T47D (cell line): ENCODE measurements at regions not wholly inside any gene's neighbourhood (a gene's known extent, or its start where the extent isn't known, plus 50 kb on each side); places are given as distances from the start of the nearest gene placed in this dataset.

ENCODE experiments used
- DNase-seq, 2 experiments: peaks; one replicate each; pipeline versions ENCODE4 v3.0.0 to v3.0.0-alpha.2; 2011 to 2012; ENCODE audit warnings: low read depth in 1 of 2, low spot score in 1 of 2
- JUND ChIP-seq: IDR thresholded peaks from 2 replicates; pipeline ENCODE4 v1.6.1; 2012; ENCODE audit warnings: low read depth
- in situ Hi-C: cut with HindIII; loops from 2 replicates; pipeline ENCODE4 v1.10.0; 2016; ENCODE audit warnings: low sequenced_read_pairs, low pct_unique_long_range_greater_than_20kb

- no peak for DNase-seq
- in situ Hi-C loops: no loop called here
- TF ChIP-seq JUND: no peak
Observed at GRCh38 chr10:128609460-128609859, 483.2 kb upstream of the MKI67 start.

- TF ChIP-seq JUND: no peak
- DNase-seq: no peak
- in situ Hi-C loops: no loop called here
Observed at GRCh38 chr10:128610113-128610512, 483.9 kb upstream of the MKI67 start.

GRCh38 chr10:128612195-128612594, 486.0 kb upstream of the MKI67 start:
- no peak for TF ChIP-seq JUND
- in situ Hi-C loops: no loop called here
- no peak for DNase-seq

GRCh38 chr10:128612631-128613030, 486.4 kb upstream of the MKI67 start:
- TF ChIP-seq JUND: no peak
- in situ Hi-C loops: no loop called here

GRCh38 chr10:128614016-128614605, 487.9 kb upstream of the MKI67 start:
- no peak for TF ChIP-seq JUND
- no peak for DNase-seq
- in situ Hi-C loops: no loop called here

More at GRCh38 chr10:128612631-128613030, 486.4 kb upstream of the MKI67 start:
- DNase-seq: no peak

- no peak for DNase-seq
- TF ChIP-seq JUND: no peak
- in situ Hi-C loops: no loop called here
Observed at GRCh38 chr10:128614802-128615553, 488.8 kb upstream of the MKI67 start.

GRCh38 chr10:128617532-128617931, 491.3 kb upstream of the MKI67 start:
- no peak for DNase-seq
- TF ChIP-seq JUND: no peak
- in situ Hi-C loops: no loop called here

GRCh38 chr10:128622706-128623105, 496.5 kb upstream of the MKI67 start:
- in situ Hi-C loops: no loop called here
- no peak for DNase-seq
- no peak for TF ChIP-seq JUND

GRCh38 chr10:128623776-128624175, 497.6 kb upstream of the MKI67 start:
- DNase-seq: no peak
- in situ Hi-C loops: no loop called here
- TF ChIP-seq JUND: no peak

- DNase-seq: no peak
- TF ChIP-seq JUND: no peak
- in situ Hi-C loops: no loop called here
Observed at GRCh38 chr10:128624656-128625530, 498.7 kb upstream of the MKI67 start.

GRCh38 chr10:128625926-128626325, 499.7 kb upstream of the MKI67 start:
- TF ChIP-seq JUND: no peak
- in situ Hi-C loops: no loop called here
- no peak for DNase-seq

- no peak for TF ChIP-seq JUND
- DNase-seq: no peak
- in situ Hi-C loops: no loop called here
Observed at GRCh38 chr10:128626397-128627000, 500.3 kb upstream of the MKI67 start.
